K562 (cell line): ENCODE measurements at regions not wholly inside any gene's neighbourhood (a gene's known extent, or its start where the extent isn't known, plus 50 kb on each side); places are given as distances from the start of the nearest gene placed in this dataset.

Experiments
- ATAC-seq: fragments of 200-7000 bp; cut with Tn5 transposase; 3 replicates; pipeline ENCODE4 v1.9.1; 2020; ENCODE audit warnings: moderate library complexity
- BruUV-seq: library from RNA; stranded (reverse); fragments of 400-500 nt; replicated peaks from 2 replicates; lab custom pipeline; 2021; lab: Mats Ljungman, UMichigan
- CTCF ChIA-PET: fragments of 300-600 bp; formaldehyde crosslinking; extraction: SDS; loops from one replicate; lab custom pipeline; 2021; ENCODE audit warnings: low intra/inter-chr PET ratio; lab: Yijun Ruan, JAX
- POLR2A ChIA-PET: fragments of 300-600, 350-650 bp; sonication (Branson Sonifier 250); formaldehyde crosslinking; extraction: SDS; loops from one replicate; lab custom pipeline; 2021; ENCODE audit warnings: antibody characterized with exemption, inconsistent platforms; lab: Yijun Ruan, JAX
- DNase-seq, 4 experiments: peaks; one replicate each; pipeline versions ENCODE4 v3.0.0 to v3.0.0-alpha.2; 2011 to 2018; ENCODE audit warnings: low spot score in 3 of 4, mixed read lengths in 3 of 4; ENCODE audit errors: extremely low read depth in 1 of 4
- FAIRE-seq: peaks from 2 replicates; lab custom pipeline; 2011; peaks lifted over from hg19 to GRCh38; lab: Jason Lieb, UNC
- H2AFZ ChIP-seq: 2 replicates; pipeline ENCODE4 v1.6.0; 2011; ENCODE audit warnings: low read depth, low read length, control low read depth, inconsistent platforms
- H3K27ac ChIP-seq: fragments of 200-600 bp; 3 replicates; pipeline ENCODE4 v1.8.0; 2011; ENCODE audit warnings: low read depth, mild to moderate bottlenecking, control low read depth, inconsistent platforms, low read length, moderate library complexity, mixed read lengths; ENCODE audit errors: extremely low read depth
- H3K27me3 ChIP-seq, 2 experiments: fragments of 300-600 bp in 1 of 2; 2 replicates in 1 of 2; 3 replicates in 1 of 2; pipeline versions ENCODE4 v1.6.0 to v1.8.0; 2011; ENCODE audit warnings: inconsistent platforms in 2 of 2, low read length in 2 of 2, mild to moderate bottlenecking in 1 of 2, mixed read lengths in 1 of 2, moderate library complexity in 1 of 2; ENCODE audit not compliant: control insufficient read depth in 2 of 2, insufficient read depth in 2 of 2
- H3K36me3 ChIP-seq: fragments of 300-600 bp; 3 replicates; pipeline ENCODE4 v1.8.0; 2011; ENCODE audit warnings: mild to moderate bottlenecking, low read length, inconsistent platforms; ENCODE audit not compliant: control insufficient read depth, insufficient read depth
- H3K4me1 ChIP-seq, 2 experiments: fragments of 200-600 bp in 1 of 2; replicated peaks in 1 of 2; 2 replicates in 1 of 2; 3 replicates in 1 of 2; pipeline versions ENCODE4 v1.5.1 to v1.8.0; 2011; ENCODE audit warnings: inconsistent platforms in 2 of 2, low read length in 2 of 2, mild to moderate bottlenecking in 1 of 2, mixed read lengths in 1 of 2, moderate library complexity in 1 of 2; ENCODE audit not compliant: control insufficient read depth in 2 of 2, insufficient read depth in 2 of 2
- H3K4me2 ChIP-seq: 2 replicates; pipeline ENCODE4 v1.6.1; 2011; ENCODE audit warnings: low read length, control low read depth, inconsistent platforms, mixed read lengths; ENCODE audit not compliant: insufficient read depth
- H3K4me3 ChIP-seq: fragments of 200-600 bp; sonication (generic), shearing (Covaris generic); 2 replicates; pipeline ENCODE4 v1.5.1; 2016; ENCODE audit warnings: control low read depth, inconsistent platforms
- H3K79me2 ChIP-seq: fragments of 200-600 bp; 3 replicates; pipeline ENCODE4 v1.8.0; 2011; ENCODE audit warnings: low read length, inconsistent platforms; ENCODE audit not compliant: control insufficient read depth, insufficient read depth
- H3K9ac ChIP-seq, 2 experiments: 2 replicates each; pipeline versions ENCODE4 v1.6.0 to v1.6.1; 2011; ENCODE audit warnings: low read depth in 2 of 2, low read length in 2 of 2, control low read depth in 1 of 2, inconsistent platforms in 1 of 2, mild to moderate bottlenecking in 1 of 2, mixed read lengths in 1 of 2; ENCODE audit not compliant: insufficient read depth in 1 of 2
- H3K9me1 ChIP-seq: one replicate; pipeline ENCODE4 v1.6.0; 2011; ENCODE audit warnings: inconsistent platforms, mild to moderate bottlenecking, low read length, moderate library complexity; ENCODE audit not compliant: control insufficient read depth, insufficient read depth
- H3K9me3 ChIP-seq: replicated peaks from 2 replicates; pipeline ENCODE4 v1.5.1; 2011; ENCODE audit warnings: low read depth, low read length, inconsistent platforms; ENCODE audit not compliant: control insufficient read depth, insufficient read depth
- H4K20me1 ChIP-seq: replicated peaks from 2 replicates; pipeline ENCODE4 v1.6.1; 2011; ENCODE audit warnings: low read length, inconsistent platforms, mixed read lengths; ENCODE audit not compliant: control insufficient read depth, insufficient read depth
- BRD4 ChIP-seq: fragments of 200-600 bp; sonication (generic); IDR thresholded peaks from 2 replicates; pipeline ENCODE4 v1.6.1; 2017; ENCODE audit warnings: inconsistent platforms
- GTF2F1 ChIP-seq: IDR thresholded peaks from 2 replicates; pipeline ENCODE4 v1.6.1; 2011; ENCODE audit warnings: low read depth, low read length, improper control_type of control experiment
- HCFC1 ChIP-seq: IDR thresholded peaks from 2 replicates; pipeline ENCODE4 v1.6.1; 2012; ENCODE audit warnings: low read depth, low read length, improper control_type of control experiment
- MYC ChIP-seq, 2 experiments: fragments of 250-450 bp in 1 of 2; sonication (Bioruptor Pico) in 1 of 2; IDR thresholded peaks; 2 replicates each; pipeline versions ENCODE4 v1.5.1 to v1.6.1; 2012 to 2021; ENCODE audit warnings: low read depth in 2 of 2, borderline replicate concordance in 1 of 2, improper control_type of control experiment in 1 of 2, low read length in 1 of 2, mild to moderate bottlenecking in 1 of 2, moderate library complexity in 1 of 2
- TFAM ChIP-seq: fragments of 250-450 bp; sonication (Bioruptor Pico); conservative IDR thresholded peaks from 2 replicates; pipeline ENCODE4 v1.5.0; 2021; ENCODE audit warnings: mild to moderate bottlenecking, moderate library complexity
- THRA ChIP-seq: fragments of 450-650 bp; IDR thresholded peaks from 2 replicates; pipeline ENCODE4 v1.6.1; 2017; ENCODE audit warnings: mild to moderate bottlenecking, moderate library complexity
- WGBS: fragments of 100-300 bp; shearing (Covaris generic); methylation state at CpG from one replicate; pipeline ENCODE4 v1.1.6; 2016; ENCODE audit warnings: low coverage, mixed read lengths; ENCODE audit not compliant: insufficient coverage; ENCODE audit errors: missing lambda C conversion rate; 5-methylcytosine and 5-hydroxymethylcytosine counted together
- in situ Hi-C: fragments of 300-500 bp; cut with MboI; formaldehyde crosslinking; loops from 4 replicates; pipeline ENCODE4 v1.15.0; 2018; ENCODE audit warnings: inconsistent platforms, mixed read lengths
- intact Hi-C: fragments of 100-400 bp; cut with micrococcal nuclease; formaldehyde crosslinking; loops from 2 replicates; pipeline ENCODE4 v1.14.2; 2022

DNA sequence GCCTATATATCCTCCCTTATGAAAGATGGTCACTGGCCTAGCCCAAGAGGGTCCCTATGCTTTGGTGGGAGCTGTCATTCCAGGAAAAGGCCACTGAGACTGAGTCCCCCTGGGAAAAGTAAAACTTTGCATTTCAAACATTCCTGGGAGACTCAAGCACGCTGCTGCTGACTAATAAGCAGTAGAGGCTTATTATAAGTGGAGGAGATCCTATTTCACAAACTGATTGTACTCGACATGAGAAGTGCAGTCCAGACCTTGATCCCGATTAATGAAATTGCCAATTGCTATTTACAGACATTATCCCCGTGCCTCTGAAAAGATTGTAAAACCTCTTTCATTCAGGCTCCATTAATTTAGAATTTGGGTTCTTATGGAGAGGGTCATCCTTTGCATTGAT lies 96.6 kb downstream of the EMP1 start:
- POLR2A ChIA-PET, result no interaction called here
- no peak overlapping the region for H3K27ac ChIP-seq
- in situ Hi-C loops, result no loop called here

GRCh38 chr12:13289653-13290289 lies 93.2 kb downstream of the EMP1 start:
- H3K27me3 ChIP-seq, result 0 out of 5 replicates have a peak, but pooled peaks cover 0 to 5% of the 10 kb centered on the region in 2 experiments
- no peak overlapping the region for H2AFZ ChIP-seq
- no peaks in the 10 kb centered on the region for H3K4me1 ChIP-seq
- no peaks in the 10 kb centered on the region for H3K79me2 ChIP-seq
- H3K4me2 ChIP-seq, result no peak overlapping the region
- H3K36me3 ChIP-seq, result no peaks in the 10 kb centered on the region
- intact Hi-C loops (no loop called here), in situ Hi-C loops (no loop called here)
- no peak for ATAC-seq
- H3K4me3 ChIP-seq, result no peak overlapping the region
- BruUV-seq, result no TSS peak
- no peak for FAIRE-seq
- H4K20me1 ChIP-seq, result no peaks in the 10 kb centered on the region
- H3K9ac ChIP-seq, result no peak overlapping the region
- no peak for TF ChIP-seq THRA
- TF ChIP-seq GTF2F1, result no peak
- TF ChIP-seq HCFC1, result no peak
- TF ChIP-seq BRD4, result no peak
- ChIA-PET POLR2A (interaction anchor here (0.6 to 0.7 kb wide), 2 partner anchors 371 to 607 kb away, joined by 3 read pairs; no protein-coding TSS in a partner anchor), CTCF (no interaction called here)
- H3K9me1 ChIP-seq, result no peaks in the 10 kb centered on the region
- DNase-seq, result no peak
- H3K9me3 ChIP-seq, result no peaks in the 10 kb centered on the region
- H3K27ac ChIP-seq, result no peak overlapping the region

More for the DNA sequence above, 96.6 kb downstream of the EMP1 start:
- ATAC-seq (no peak), DNase-seq (no peak), FAIRE-seq (no peak)
- no peaks in the 10 kb centered on the region for H3K9me3 ChIP-seq
- no peaks in the 10 kb centered on the region for H4K20me1 ChIP-seq
- no peak overlapping the region for H2AFZ ChIP-seq
- H3K4me3 ChIP-seq, result no peak overlapping the region
- BruUV-seq, result no TSS peak
- 0 out of 5 replicates have a peak, but pooled peaks cover 0 to 5% of the 10 kb centered on the region in 2 experiments for H3K27me3 ChIP-seq
- no peak overlapping the region for H3K9ac ChIP-seq
- no peaks in the 10 kb centered on the region for H3K79me2 ChIP-seq
- CTCF ChIA-PET, result no interaction called here
- intact Hi-C loops, result no loop called here
- WGBS, result 4% methylated on average over 4 of the region's 4 CpGs
- TF ChIP-seq TFAM (CRISPR knock-in tag) (no peak), MYC (IDR thresholded peaks at IDR 0.05; ENCODE audit: low read depth, low read length) (no peak), MYC (CRISPR knock-in tag; IDR thresholded peaks at IDR 0.05; ENCODE audit: borderline replicate concordance, low read depth) (no peak)
- no peaks in the 10 kb centered on the region for H3K4me1 ChIP-seq
- no peaks in the 10 kb centered on the region for H3K36me3 ChIP-seq
- no peak overlapping the region for H3K4me2 ChIP-seq
- no peaks in the 10 kb centered on the region for H3K9me1 ChIP-seq
